HG02623 (cell line): ENCODE measurements at regions not wholly inside any gene's neighbourhood (a gene's known extent, or its start where the extent isn't known, plus 50 kb on each side); places are given as distances from the start of the nearest gene placed in this dataset.

Source experiments
- ATAC-seq: cut with Tn5 transposase; IDR thresholded peaks from one replicate; pipeline ENCODE4 v1.9.1; 2021; ENCODE audit warnings: moderate library complexity; ENCODE audit not compliant: unreplicated experiment

DNA sequence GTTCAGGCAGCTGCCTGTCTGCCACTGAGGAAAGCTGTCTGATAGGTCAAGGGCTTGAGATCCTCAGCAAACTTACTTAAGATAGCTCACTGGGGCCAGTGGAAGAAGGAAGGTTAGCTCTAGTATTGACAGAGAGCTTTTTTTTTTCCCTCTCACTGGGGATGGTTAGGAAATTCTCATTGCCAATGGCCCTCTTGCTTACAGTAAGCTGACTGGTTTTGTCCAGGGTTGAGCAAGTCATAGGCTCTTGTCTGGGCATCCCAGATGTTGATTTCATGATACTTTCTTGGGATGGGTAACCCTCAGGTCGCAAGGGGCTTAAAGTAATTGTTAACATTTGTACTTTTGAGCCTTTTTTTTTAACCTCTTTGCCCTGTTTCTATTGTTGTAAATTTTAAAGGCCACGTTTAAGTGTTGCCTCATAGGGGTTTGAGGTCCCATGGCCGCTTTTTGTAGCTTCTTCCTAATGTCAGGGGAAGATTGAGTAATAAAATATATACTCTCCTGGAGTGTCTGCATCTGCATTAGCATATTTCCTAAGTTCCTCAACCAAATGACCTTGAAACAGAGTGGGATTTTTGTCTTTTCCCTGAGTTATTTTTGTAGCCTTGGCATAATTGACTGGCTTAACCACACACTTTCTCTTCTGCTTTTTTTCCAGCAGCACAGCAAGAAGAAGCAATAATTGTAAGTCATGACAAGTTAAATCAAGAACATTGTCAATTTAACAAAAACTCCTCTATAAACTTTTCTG, 716.0 kb downstream of the LRFN5 start:
- ATAC-seq = no peak

- no peak for ATAC-seq
These were observed 713.3 kb downstream of the LRFN5 start for GRCh38 chr14:42319996-42320395.

GRCh38 chr14:42316693-42317092, 710.0 kb downstream of the LRFN5 start:
- no peak for ATAC-seq

DNA sequence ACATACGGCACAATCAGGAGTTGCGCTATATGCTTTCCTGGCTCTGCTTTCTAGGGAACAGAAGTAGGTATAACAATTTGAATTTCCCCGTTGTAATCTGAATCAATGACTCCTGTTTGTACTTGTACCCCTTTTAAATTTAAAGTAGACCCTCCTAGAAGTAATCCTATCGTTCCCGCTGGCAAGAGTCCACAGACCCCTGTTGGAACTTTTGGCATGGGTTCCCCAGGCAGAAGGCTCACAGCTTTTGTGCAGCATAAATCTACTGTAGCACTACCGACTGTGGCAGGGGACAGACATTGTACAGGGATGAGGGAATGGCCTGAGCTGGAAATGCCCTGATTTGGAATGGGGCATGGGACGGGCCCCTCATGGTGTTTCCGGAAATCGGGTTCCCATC, 705.2 kb downstream of the LRFN5 start:
- no peak for ATAC-seq

GRCh38 chr14:42307239-42307825, 700.7 kb downstream of the LRFN5 start:
- ATAC-seq = no peak

- peak; percentile 95 for ATAC-seq
These were observed 693.0 kb downstream of the LRFN5 start for GRCh38 chr14:42299692-42300091.

GRCh38 chr14:42293180-42293579, 686.5 kb downstream of the LRFN5 start:
- ATAC-seq = no peak

GRCh38 chr14:42277840-42278239, 671.2 kb downstream of the LRFN5 start:
- ATAC-seq = no peak

DNA sequence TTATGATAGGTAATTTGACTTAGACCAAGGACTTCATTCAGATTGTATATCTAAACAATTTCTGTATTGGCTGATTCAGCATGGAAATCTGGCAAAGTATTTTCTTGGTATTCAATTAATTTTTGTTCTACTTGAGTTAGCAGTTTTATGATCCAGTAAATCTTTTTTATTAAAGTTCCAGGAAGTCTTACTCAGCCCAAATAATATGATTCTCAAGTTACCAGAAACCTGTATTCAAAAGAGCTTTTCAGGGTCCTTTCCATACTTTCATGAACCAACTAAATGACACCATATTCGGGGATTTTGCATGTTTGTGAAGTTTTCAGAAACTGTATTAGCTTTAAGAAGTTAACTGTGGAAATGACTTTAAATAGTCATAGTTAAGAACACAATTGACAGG, 662.6 kb downstream of the LRFN5 start:
- ATAC-seq = no peak

DNA sequence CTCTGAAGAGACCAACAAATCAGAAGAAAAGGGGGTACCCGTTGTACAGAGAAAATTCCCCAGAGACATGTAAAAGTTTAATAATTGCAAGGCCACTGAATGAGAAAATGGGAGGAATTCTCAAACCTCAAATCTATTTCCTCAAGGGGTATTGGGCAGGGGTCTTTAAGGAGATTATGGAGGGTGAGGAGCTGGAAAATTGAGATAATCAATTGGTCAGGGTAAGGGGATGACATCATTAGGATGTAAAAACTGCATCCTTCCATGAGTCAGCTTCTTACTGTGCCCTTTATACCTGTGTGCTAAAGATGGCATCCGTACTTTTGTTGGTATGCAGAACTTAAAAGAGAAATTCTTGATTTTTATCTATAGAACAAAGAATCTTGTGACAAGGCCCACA, 641.5 kb downstream of the LRFN5 start:
- ATAC-seq = no peak

DNA sequence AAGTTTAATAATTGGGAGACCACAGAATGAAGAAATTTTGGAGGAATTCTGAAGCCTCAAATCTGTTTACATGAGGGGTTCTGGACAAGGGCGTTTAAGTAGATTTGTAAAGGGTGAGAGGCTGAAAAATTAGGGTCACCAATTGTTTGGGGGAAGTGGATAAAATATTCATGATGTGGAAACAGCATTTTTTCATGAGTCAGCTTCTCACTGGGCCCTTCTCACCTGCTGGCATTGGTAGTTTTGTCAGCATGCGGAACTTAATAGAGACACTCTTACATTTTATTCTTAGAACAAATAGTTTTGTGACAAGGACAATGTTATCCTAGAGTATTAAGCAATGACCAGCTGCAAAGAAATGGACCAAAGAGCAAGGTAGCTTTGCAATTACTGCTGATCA, 634.4 kb downstream of the LRFN5 start:
- ATAC-seq = no peak

- ATAC-seq = no peak
These were observed 623.3 kb downstream of the LRFN5 start for GRCh38 chr14:42229976-42230375.

DNA sequence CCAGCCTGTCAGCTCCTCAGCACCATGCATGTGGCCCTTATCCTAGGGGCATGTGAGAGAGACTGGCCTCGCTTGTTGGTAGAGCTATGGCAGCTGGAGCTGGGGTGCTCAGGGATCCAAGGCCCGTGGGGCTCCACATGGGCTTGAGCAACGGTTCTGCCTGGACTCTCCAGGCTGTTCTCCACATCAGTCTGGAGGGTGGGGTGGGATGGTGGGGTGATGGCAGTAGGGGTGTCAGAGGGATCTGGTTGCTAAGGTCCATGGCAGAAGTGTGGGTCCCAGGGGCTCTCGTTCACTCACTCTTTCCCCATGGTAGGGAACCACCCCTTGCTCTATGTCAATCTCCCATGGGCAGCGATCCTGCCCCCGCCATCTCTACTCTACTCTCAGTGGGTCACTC, 622.6 kb downstream of the LRFN5 start:
- no peak for ATAC-seq

DNA sequence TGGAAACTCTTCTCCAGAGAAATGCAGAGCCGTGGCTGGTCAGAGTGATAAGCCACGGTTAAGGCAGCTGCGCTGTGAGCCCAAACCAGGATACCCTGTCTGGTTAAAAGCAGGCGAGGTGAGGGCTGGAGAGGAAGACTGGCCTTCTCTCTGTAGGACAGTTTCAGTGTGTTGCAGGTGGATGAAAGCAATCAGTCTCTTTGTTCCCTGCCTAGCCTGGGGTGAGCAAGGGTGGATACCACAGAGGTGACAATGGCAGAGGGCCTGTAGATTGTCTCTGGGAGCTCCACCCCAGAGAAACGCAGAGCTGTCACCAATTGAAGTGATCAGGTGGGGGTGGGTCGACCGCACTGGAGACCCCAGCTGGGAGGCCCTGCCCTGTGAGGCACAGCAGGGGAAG, 621.9 kb downstream of the LRFN5 start:
- no peak for ATAC-seq

- ATAC-seq = no peak
These were observed 617.6 kb downstream of the LRFN5 start for GRCh38 chr14:42224053-42224888.

- ATAC-seq = peak; percentile 90
These were observed 616.3 kb downstream of the LRFN5 start for GRCh38 chr14:42222924-42223471.

GRCh38 chr14:42214981-42215491, 608.4 kb downstream of the LRFN5 start:
- no peak for ATAC-seq

- no peak for ATAC-seq
These were observed 594.3 kb downstream of the LRFN5 start for GRCh38 chr14:42200957-42201356.

GRCh38 chr14:42198010-42198409, 591.3 kb downstream of the LRFN5 start:
- ATAC-seq = no peak

GRCh38 chr14:42192738-42193653, 586.3 kb downstream of the LRFN5 start:
- no peak for ATAC-seq
